Upper lobe of left lung (tissue), 6 donors: ENCODE measurements at regions not wholly inside any gene's neighbourhood (a gene's known extent, or its start where the extent isn't known, plus 50 kb on each side); places are given as distances from the start of the nearest gene placed in this dataset.

Source experiments
- ATAC-seq, 2 donors: fragments of 200-7000 bp; cut with Tn5 transposase; one replicate each; pipeline ENCODE4 v1.9.1; 2022; ENCODE audit warnings: mild to moderate bottlenecking in 2 of 2, moderate library complexity in 2 of 2; ENCODE audit not compliant: low FRiP score in 2 of 2
- DNase-seq, 2 donors: peaks; one replicate each; pipeline ENCODE4 v3.0.0-alpha.2; 2019 to 2020
- H3K27ac ChIP-seq, 4 donors: fragments of 200-600 bp; sonication (generic); one replicate each; pipeline ENCODE4 v1.5.1; 2016 to 2019
- H3K27me3 ChIP-seq, 4 donors: fragments of 200-600 bp; sonication (generic); one replicate each; pipeline ENCODE4 v1.5.1; 2017 to 2019
- H3K36me3 ChIP-seq, 4 donors: fragments of 200-600 bp; sonication (generic); one replicate each; pipeline ENCODE4 v1.5.1; 2016 to 2019
- H3K4me1 ChIP-seq, 4 donors: fragments of 200-600 bp; sonication (generic); one replicate each; pipeline ENCODE4 v1.5.1; 2018 to 2019
- H3K4me3 ChIP-seq, 4 donors: fragments of 200-600 bp; sonication (generic); one replicate each; pipeline ENCODE4 v1.5.1; 2017 to 2019; ENCODE audit warnings: mild to moderate bottlenecking in 2 of 4, moderate library complexity in 1 of 4
- H3K9me3 ChIP-seq, 4 donors: fragments of 200-600 bp; sonication (generic); one replicate each; pipeline ENCODE4 v1.5.1; 2018 to 2019
- EP300 ChIP-seq, 4 donors: sonication (generic); formaldehyde crosslinking; IDR thresholded peaks; one replicate each; pipeline ENCODE4 v1.5.1; 2017; ENCODE audit warnings: antibody characterized with exemption in 4 of 4, control low read depth in 2 of 4
- POLR2A ChIP-seq, 4 donors: fragments of 450-650 bp; IDR thresholded peaks; one replicate each; pipeline ENCODE4 v1.5.1; 2016 to 2017; ENCODE audit warnings: antibody characterized with exemption in 4 of 4, mild to moderate bottlenecking in 2 of 4
- POLR2AphosphoS5 ChIP-seq, 2 donors: sonication (generic); formaldehyde crosslinking; IDR thresholded peaks; one replicate each; pipeline ENCODE4 v1.5.1; 2017; ENCODE audit warnings: antibody characterized with exemption in 2 of 2
- WGBS, 2 donors: methylation state at CpG; one replicate each; pipeline ENCODE4 v1.1.5; 2017 to 2018; 5-methylcytosine and 5-hydroxymethylcytosine counted together
- TF ChIP-seq, protein P1 (sequence below), 6 experiments: fragments of 450-650 bp in 4 of 6; fragments of 200-600 bp in 2 of 6; sonication (generic) in 2 of 6; IDR thresholded peaks; one replicate each; pipeline ENCODE4 v1.5.1; 2016 to 2019; ENCODE audit warnings: antibody characterized with exemption in 6 of 6
- donor health status: DM: no; HTN: no; CAD: no; lungs with moderate emphysema.
- donor health status: DM: no; HTN: yes; CAD: no; lungs with severe emphysema.

DNA sequence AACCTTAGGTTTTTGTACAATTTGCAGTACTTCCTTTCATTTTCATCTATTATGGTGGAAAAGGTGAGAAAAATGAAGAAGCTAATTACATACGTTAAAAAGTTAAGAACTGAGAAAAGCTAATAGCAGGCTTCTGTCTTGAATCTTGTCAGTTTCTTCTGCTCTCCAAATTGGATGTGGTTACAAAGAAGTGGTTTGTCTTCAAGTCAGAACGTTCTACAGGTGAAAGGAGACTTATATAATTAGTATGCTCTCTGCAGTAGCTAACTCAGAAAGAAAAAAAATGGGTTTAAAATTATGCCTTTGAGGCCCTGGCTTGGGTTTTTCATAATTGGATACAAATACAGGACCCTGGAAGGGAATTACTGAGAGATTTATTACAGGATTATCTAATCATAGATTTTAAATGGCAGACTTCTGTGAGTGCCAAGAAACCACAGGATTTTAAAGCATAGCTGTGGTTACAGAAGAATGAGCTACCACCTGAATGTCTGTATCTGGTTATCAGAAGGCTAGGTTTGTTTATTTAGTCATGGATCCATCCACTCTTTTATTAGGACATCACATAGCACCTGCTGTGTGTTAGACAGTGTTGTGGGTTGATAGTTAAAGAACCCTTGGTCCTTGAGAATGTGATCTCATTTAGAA lies 528.1 kb upstream of the MCTP2 start:
- 66 to 80% methylated on average over 2 of the region's 2 CpGs for WGBS, 2 donors
- ATAC-seq, result no peak
- Histone ChIP-seq H3K36me3 (no peaks in the 10 kb centered on the region), H3K9me3 (no peaks in the 10 kb centered on the region), H3K27me3 (no peaks in the 10 kb centered on the region), H3K4me1 (no peaks in the 10 kb centered on the region), H3K4me3 (no peak overlapping the region), H3K27ac (no peak overlapping the region)
- no peak for TF ChIP-seq EP300 (IDR thresholded peaks at IDR 0.05)
- no peak for DNase-seq

DNA sequence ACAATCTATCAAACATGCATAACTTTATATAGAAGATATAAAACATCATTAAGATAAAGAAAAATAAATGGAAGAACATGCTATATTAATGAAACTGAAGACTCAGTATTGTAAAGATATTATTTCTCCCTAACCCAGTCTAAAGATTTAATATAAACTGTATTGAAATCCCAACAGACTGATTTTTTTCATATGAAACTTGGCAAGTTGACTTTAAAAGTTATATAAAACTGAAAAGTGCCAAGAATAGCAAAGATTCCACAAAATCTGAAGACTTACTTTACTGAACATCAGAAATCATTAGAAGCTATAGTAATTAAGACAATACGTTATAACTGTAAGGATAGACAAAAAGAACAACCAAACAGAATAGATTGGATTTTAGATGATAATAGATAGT lies 531.3 kb upstream of the MCTP2 start:
- TF ChIP-seq, protein P1, sequence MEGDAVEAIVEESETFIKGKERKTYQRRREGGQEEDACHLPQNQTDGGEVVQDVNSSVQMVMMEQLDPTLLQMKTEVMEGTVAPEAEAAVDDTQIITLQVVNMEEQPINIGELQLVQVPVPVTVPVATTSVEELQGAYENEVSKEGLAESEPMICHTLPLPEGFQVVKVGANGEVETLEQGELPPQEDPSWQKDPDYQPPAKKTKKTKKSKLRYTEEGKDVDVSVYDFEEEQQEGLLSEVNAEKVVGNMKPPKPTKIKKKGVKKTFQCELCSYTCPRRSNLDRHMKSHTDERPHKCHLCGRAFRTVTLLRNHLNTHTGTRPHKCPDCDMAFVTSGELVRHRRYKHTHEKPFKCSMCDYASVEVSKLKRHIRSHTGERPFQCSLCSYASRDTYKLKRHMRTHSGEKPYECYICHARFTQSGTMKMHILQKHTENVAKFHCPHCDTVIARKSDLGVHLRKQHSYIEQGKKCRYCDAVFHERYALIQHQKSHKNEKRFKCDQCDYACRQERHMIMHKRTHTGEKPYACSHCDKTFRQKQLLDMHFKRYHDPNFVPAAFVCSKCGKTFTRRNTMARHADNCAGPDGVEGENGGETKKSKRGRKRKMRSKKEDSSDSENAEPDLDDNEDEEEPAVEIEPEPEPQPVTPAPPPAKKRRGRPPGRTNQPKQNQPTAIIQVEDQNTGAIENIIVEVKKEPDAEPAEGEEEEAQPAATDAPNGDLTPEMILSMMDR (IDR thresholded peaks at IDR 0.05), result no peak
- TF ChIP-seq POLR2AphosphoS5 (IDR thresholded peaks at IDR 0.05) (no peak), EP300 (IDR thresholded peaks at IDR 0.05) (no peak), POLR2A (IDR thresholded peaks at IDR 0.05) (no peak)
- Histone ChIP-seq H3K27me3 (no peaks in the 10 kb centered on the region), H3K4me3 (no peak overlapping the region), H3K9me3 (peaks cover 0 to 6% (median 3%) of the 10 kb centered on the region in 4 donors), H3K36me3 (no peaks in the 10 kb centered on the region), H3K4me1 (no peaks in the 10 kb centered on the region), H3K27ac (no peak overlapping the region)
- WGBS, 2 donors, result 82 to 92% methylated on average over 1 of the region's 1 CpG
- ATAC-seq (no peak), DNase-seq (no peak)

DNA sequence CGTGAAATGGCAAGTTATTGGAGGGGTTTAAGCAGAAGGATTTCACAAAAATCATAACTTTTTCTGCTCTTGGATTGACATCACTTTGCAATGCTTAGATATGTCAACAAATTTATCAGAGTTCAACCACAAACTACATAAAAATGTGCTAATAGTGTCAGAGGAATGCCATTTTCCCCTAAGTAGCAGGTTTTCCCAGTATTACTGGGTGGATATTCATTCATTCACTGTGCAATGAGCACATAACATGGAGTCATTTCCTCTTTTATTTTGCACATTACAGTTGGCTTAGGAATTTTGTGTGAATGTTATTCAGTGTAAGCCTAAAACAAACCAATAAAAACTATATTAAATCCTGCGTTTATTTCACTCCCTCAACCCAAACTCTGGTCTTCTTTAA lies 537.3 kb upstream of the MCTP2 start:
- Histone ChIP-seq H3K9me3 (peaks cover 0 to 9% (median 3%) of the 10 kb centered on the region in 4 donors), H3K27me3 (no peaks in the 10 kb centered on the region), H3K27ac (no peak overlapping the region), H3K4me3 (no peak overlapping the region), H3K4me1 (no peaks in the 10 kb centered on the region), H3K36me3 (no peaks in the 10 kb centered on the region)
- ATAC-seq, result no peak
- WGBS, 2 donors, result 24 to 77% methylated on average over 2 of the region's 2 CpGs
- TF ChIP-seq, protein P1 (IDR thresholded peaks at IDR 0.05), result no peak
- no peak for TF ChIP-seq POLR2A (IDR thresholded peaks at IDR 0.05)
- no peak for TF ChIP-seq POLR2AphosphoS5 (IDR thresholded peaks at IDR 0.05)
- TF ChIP-seq EP300 (IDR thresholded peaks at IDR 0.05), result no peak
- no peak for DNase-seq

DNA sequence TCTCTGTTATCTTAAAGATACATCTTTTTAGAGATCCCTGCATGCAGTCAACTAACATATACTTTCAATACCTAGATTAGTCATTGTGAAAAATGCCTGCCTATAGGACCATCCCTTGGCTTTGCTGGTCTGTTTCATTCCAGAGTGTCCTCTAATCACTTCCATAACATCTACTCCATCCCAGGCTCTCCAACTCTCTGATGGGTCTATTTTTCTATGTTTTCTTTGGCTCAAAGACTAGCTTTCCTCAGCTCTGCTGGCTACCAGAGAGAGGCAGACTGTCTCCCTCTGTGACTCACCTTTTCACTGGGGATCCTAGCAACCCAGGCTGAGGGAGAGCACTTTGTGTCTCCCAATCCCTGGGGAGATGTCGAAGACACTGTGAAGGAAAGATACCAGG lies 547.7 kb upstream of the MCTP2 start:
- H3K9me3 ChIP-seq, result peaks cover 10 to 30% (median 24%) of the 10 kb centered on the region in 4 donors
- 60 to 79% methylated on average over 1 of the region's 1 CpG for whole genome bisulfite sequencing, 2 donors
- H3K4me1 ChIP-seq, result no peaks in the 10 kb centered on the region
- H3K27ac ChIP-seq, result no peak overlapping the region
- H3K4me3 ChIP-seq, result no peak overlapping the region
- H3K36me3 ChIP-seq, result no peaks in the 10 kb centered on the region
- no peak for DNase-seq
- H3K27me3 ChIP-seq, result no peaks in the 10 kb centered on the region
- no peak for TF ChIP-seq EP300 (IDR thresholded peaks at IDR 0.05)
- TF ChIP-seq, protein P1 (IDR thresholded peaks at IDR 0.05), result no peak
- TF ChIP-seq POLR2A (IDR thresholded peaks at IDR 0.05), result no peak
- TF ChIP-seq POLR2AphosphoS5 (IDR thresholded peaks at IDR 0.05), result no peak
- no peak for ATAC-seq

DNA sequence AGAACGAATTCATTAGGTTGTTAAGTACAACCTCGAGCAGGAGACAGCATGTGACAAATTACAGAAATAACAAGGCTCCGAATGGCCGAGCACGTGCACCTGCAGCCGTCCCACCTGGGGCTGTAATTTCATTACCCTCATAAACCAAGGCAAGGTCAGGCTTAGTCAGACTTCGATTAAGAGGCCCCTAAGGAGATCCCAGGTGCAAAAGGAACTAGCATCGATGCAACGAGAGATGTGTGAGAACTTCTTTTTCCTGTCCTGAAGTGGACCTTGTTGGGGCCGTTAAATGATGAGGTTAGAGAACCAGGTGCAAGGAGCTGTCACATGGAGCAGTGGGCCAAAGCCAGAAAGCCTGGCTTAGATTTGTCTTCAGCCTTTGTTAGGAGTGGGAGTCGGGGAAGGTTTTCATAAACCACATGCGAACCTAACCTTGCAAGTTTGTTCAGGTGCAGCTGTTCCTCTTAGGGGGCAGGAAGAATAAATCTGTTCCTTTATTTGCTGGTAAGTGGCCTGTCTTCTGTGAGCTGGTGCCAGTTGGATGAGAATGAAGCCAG lies 559.9 kb upstream of the MCTP2 start:
- ATAC-seq (no peak), DNase-seq (no peak)
- Histone ChIP-seq H3K4me3 (no peak overlapping the region), H3K27ac (no peak overlapping the region), H3K27me3 (no peaks in the 10 kb centered on the region), H3K9me3 (no peaks in the 10 kb centered on the region), H3K4me1 (no peaks in the 10 kb centered on the region), H3K36me3 (no peaks in the 10 kb centered on the region)
- TF ChIP-seq EP300 (IDR thresholded peaks at IDR 0.05), result no peak
- no peak for TF ChIP-seq POLR2A (IDR thresholded peaks at IDR 0.05)
- TF ChIP-seq, protein P1 (IDR thresholded peaks at IDR 0.05), result no peak
- TF ChIP-seq POLR2AphosphoS5 (IDR thresholded peaks at IDR 0.05), result no peak
- WGBS, 2 donors, result 86 to 94% methylated on average over 10 to 12 of the region's 12 CpGs
